BJ (cell line): ENCODE measurements at regions not wholly inside any gene's neighbourhood (a gene's known extent, or its start where the extent isn't known, plus 50 kb on each side); places are given as distances from the start of the nearest gene placed in this dataset.

Experiments used
- CTCF ChIA-PET: fragments of 350-600 bp; formaldehyde crosslinking; extraction: SDS; loops from one replicate; lab custom pipeline; 2021; ENCODE audit warnings: antibody characterized with exemption, inconsistent platforms; lab: Yijun Ruan, JAX
- POLR2A ChIA-PET: fragments of 300-600 bp; sonication (Branson Sonifier 250); formaldehyde crosslinking; extraction: SDS; loops from one replicate; lab custom pipeline; 2021; ENCODE audit warnings: antibody characterized with exemption; lab: Charles Lee
- DNase-seq: peaks from one replicate; pipeline ENCODE4 v3.0.0-alpha.2; 2011; ENCODE audit warnings: low read depth
- H3K27me3 ChIP-seq: 2 replicates; pipeline ENCODE4 v1.6.0; 2011; ENCODE audit warnings: low read length; ENCODE audit not compliant: control insufficient read depth, insufficient read depth
- H3K36me3 ChIP-seq: 2 replicates; pipeline ENCODE4 v1.5.1; 2011; ENCODE audit warnings: low read length; ENCODE audit not compliant: control insufficient read depth, insufficient read depth
- H3K4me3 ChIP-seq: 2 replicates; pipeline ENCODE4 v1.5.1; 2011; ENCODE audit warnings: low read depth, mild to moderate bottlenecking, control low read depth, low read length
- TF ChIP-seq, protein P1 (sequence below): IDR thresholded peaks from 2 replicates; pipeline ENCODE4 v1.5.1; 2011; ENCODE audit warnings: low read depth, mild to moderate bottlenecking, control low read depth, inconsistent platforms, low read length, moderate library complexity; ENCODE audit not compliant: insufficient read depth

DNA sequence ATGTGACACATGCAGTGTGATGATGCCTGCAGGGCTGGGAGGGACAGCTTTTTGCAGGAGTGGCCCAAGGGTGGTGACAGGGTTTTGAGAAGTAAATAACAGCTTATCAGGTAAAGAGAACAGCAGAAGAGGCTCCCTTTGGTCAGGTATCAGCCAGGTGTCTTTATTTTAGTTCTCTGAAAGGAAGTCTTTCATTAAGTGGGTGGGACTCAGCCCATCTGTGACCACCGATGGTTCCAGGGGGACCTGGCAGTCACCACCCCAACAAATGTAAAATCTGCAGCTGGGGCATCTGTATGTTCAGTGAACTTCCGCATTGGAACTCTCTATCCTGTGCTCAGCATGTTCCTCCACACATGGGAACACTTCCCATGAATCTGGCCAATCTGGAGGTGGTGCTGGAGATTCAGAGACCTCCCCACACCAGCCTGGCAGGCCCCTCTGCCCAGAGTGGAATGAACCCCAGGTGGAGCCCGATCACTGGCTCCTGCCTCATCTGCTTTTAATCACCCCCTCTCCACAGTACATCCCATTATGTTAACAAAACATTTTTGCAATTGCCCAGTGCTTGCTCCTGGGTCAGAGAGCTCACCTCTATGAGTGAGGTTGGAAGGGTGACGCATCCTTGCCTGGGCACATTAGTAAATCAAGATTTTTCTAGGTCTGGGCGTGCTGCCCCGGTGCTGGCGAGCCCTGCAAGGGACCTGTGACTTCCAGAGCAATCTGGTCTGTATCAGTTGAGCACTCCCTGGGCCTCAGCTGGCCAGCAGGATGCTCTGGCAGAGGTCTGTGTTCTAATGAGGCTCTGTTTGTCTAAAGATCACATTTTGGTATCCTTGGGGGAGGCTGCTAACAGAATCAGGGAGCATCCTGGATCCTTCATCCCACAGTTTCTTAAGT is 140.4 kb upstream of the GDF10 start:
- TF ChIP-seq, protein P1, sequence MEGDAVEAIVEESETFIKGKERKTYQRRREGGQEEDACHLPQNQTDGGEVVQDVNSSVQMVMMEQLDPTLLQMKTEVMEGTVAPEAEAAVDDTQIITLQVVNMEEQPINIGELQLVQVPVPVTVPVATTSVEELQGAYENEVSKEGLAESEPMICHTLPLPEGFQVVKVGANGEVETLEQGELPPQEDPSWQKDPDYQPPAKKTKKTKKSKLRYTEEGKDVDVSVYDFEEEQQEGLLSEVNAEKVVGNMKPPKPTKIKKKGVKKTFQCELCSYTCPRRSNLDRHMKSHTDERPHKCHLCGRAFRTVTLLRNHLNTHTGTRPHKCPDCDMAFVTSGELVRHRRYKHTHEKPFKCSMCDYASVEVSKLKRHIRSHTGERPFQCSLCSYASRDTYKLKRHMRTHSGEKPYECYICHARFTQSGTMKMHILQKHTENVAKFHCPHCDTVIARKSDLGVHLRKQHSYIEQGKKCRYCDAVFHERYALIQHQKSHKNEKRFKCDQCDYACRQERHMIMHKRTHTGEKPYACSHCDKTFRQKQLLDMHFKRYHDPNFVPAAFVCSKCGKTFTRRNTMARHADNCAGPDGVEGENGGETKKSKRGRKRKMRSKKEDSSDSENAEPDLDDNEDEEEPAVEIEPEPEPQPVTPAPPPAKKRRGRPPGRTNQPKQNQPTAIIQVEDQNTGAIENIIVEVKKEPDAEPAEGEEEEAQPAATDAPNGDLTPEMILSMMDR, result no peak
- POLR2A ChIA-PET, result no interaction called here
- H3K4me3 ChIP-seq, result no peak overlapping the region
- no peaks in the 10 kb centered on the region for H3K36me3 ChIP-seq
- CTCF ChIA-PET, result interaction anchor here (1.4 kb wide), 2 partner anchors 16 to 112 kb away, joined by 3 to 4 read pairs; no protein-coding TSS in a partner anchor
- H3K27me3 ChIP-seq, result no peaks in the 10 kb centered on the region
- DNase-seq, result no peak

DNA sequence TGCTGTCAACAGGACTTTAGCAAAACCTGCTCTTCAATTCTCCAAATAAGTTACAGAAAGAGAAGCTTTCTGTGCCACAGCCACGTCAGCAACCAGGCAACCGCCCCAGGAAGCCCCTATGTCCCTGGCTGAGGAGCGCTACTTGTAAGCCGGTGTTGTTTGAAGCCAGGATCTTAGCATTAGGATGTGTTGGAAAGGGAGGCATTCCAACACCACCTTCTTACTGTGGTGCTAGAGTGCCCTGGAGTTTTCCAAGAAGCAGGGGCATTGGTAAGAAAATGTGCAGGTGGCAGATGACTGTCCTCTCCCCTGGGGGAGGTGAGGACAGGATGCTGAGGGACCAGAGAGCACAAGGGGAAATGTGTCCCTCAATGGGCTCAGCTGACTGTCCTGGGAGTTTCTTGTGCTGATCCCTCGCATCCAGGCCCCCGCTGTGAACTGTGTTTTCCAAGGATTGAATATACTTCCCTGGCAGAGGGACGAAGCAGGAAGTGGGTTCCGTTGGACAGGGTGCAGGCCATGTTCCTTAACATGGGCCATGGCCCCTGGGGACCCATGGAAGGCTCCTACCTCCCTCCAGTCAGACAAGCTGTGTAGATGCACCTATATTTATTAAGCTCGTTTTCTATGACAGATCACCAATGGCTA is 139.6 kb upstream of the GDF10 start:
- no peak for DNase-seq
- TF ChIP-seq, protein P1, result no peak
- H3K27me3 ChIP-seq, result no peaks in the 10 kb centered on the region
- H3K4me3 ChIP-seq, result no peak overlapping the region
- CTCF ChIA-PET, result interaction anchor here (1.4 kb wide), 2 partner anchors 15 to 113 kb away, joined by 3 to 4 read pairs; no protein-coding TSS in a partner anchor
- no peaks in the 10 kb centered on the region for H3K36me3 ChIP-seq
- POLR2A ChIA-PET, result no interaction called here

DNA sequence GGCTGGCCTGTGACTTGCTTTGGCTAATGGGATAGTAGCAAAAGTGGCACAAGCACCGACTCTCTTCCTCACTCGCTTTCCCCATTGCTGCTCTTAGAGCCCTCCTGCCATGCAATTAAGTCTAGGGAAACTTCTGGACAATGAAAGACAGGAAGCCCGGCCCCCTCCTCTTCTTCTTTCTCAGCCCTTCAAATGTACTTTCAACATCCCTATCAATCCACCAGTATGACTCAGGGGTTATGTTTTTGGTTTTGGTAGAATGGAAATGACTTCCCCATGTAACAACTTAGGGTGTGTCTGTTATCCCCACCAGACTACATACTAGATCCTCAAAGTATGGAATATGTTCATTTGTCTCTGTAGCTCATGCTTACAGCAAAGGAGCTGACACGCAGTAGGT is 139.0 kb upstream of the GDF10 start:
- Histone ChIP-seq H3K27me3 (no peaks in the 10 kb centered on the region), H3K36me3 (no peaks in the 10 kb centered on the region), H3K4me3 (no peak overlapping the region)
- TF ChIP-seq, protein P1, result no peak
- CTCF ChIA-PET, result interaction anchor here (1.0 kb wide), 1 partner anchor 9 kb away, joined by 3 read pairs; no protein-coding TSS in a partner anchor
- DNase-seq, result no peak
- POLR2A ChIA-PET, result interaction anchor here (0.6 kb wide), 1 partner anchor 45 kb away, joined by 3 read pairs; no protein-coding TSS in a partner anchor

DNA sequence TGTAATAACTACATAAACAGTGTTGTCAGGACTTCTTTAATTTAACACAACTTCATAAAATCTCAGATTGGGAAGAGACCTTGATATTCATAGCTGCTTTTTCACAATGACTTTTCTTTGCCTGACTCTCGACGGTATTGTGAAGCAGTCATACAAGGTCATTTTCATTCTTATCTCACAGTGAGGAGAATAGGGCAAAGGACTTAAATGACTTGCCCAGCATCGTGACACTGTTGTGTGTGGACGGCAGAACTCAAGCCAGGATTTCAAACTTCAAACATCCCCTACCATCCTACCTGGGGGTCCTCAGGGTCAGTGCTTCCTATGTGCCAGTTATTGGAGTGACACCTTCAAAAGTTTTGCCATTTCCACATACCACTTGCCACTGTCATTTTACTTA is 138.5 kb upstream of the GDF10 start:
- POLR2A ChIA-PET, result interaction anchor here (0.6 kb wide), 1 partner anchor 45 kb away, joined by 3 read pairs; no protein-coding TSS in a partner anchor
- CTCF ChIA-PET, result interaction anchor here (1.0 kb wide), 1 partner anchor 10 kb away, joined by 3 read pairs; no protein-coding TSS in a partner anchor
- TF ChIP-seq, protein P1, result no peak

More for the DNA sequence above, 138.5 kb upstream of the GDF10 start:
- Histone ChIP-seq H3K36me3 (no peaks in the 10 kb centered on the region), H3K27me3 (no peaks in the 10 kb centered on the region), H3K4me3 (no peak overlapping the region)
- no peak for DNase-seq
